ENCODE measurements at regions not wholly inside any gene's neighbourhood (a gene's known extent, or its start where the extent isn't known, plus 50 kb on each side); places are given as distances from the start of the nearest gene placed in this dataset.

GRCh38 chr4:23629421-23629820 is 260.4 kb downstream of the PPARGC1A start:
- no peaks in the 10 kb centered on the region for H3K4me1 ChIP-seq
- no peaks in the 10 kb centered on the region for H3K27me3 ChIP-seq (ENCODE audit: control insufficient read depth, insufficient read depth, low read length)
- H3K4me3 ChIP-seq (ENCODE audit: low read depth, low read length): no peak overlapping the region
- no peak overlapping the region for H2AFZ ChIP-seq
- no peaks in the 10 kb centered on the region for H3K79me2 ChIP-seq
- H3K27ac ChIP-seq: no peak overlapping the region
- no peaks in the 10 kb centered on the region for H3K9me3 ChIP-seq (ENCODE audit: control insufficient read depth, low read length)
- TF ChIP-seq CTCF (IDR thresholded peaks at IDR 0.05): no peak
- no peaks in the 10 kb centered on the region for H3K36me3 ChIP-seq (ENCODE audit: control insufficient read depth, insufficient read depth, low read length)
- H3K9ac ChIP-seq: no peak overlapping the region
- no peak overlapping the region for H3K4me2 ChIP-seq (ENCODE audit: low read length)

- no peak overlapping the region for H2AFZ ChIP-seq
- no peak overlapping the region for H3K4me2 ChIP-seq (ENCODE audit: low read length)
- H3K27ac ChIP-seq: no peak overlapping the region
- H3K36me3 ChIP-seq (ENCODE audit: control insufficient read depth, insufficient read depth, low read length): no peaks in the 10 kb centered on the region
- H3K4me1 ChIP-seq: no peaks in the 10 kb centered on the region
- H3K79me2 ChIP-seq: no peaks in the 10 kb centered on the region
- TF ChIP-seq CTCF (IDR thresholded peaks at IDR 0.05): no peak
- no peaks in the 10 kb centered on the region for H3K9me3 ChIP-seq (ENCODE audit: control insufficient read depth, low read length)
- no peaks in the 10 kb centered on the region for H3K27me3 ChIP-seq (ENCODE audit: control insufficient read depth, insufficient read depth, low read length)
- no peak overlapping the region for H3K4me3 ChIP-seq (ENCODE audit: low read depth, low read length)
- no peak overlapping the region for H3K9ac ChIP-seq
Observed at GRCh38 chr4:23614284-23614892, 275.5 kb downstream of the PPARGC1A start.

GRCh38 chr4:23613782-23614181 is 276.1 kb downstream of the PPARGC1A start:
- Histone ChIP-seq H3K9me3 (ENCODE audit: control insufficient read depth, low read length) (no peaks in the 10 kb centered on the region), H3K4me3 (ENCODE audit: low read depth, low read length) (no peak overlapping the region), H3K27ac (no peak overlapping the region), H3K36me3 (ENCODE audit: control insufficient read depth, insufficient read depth, low read length) (no peaks in the 10 kb centered on the region), H2AFZ (no peak overlapping the region), H3K79me2 (no peaks in the 10 kb centered on the region), H3K27me3 (ENCODE audit: control insufficient read depth, insufficient read depth, low read length) (no peaks in the 10 kb centered on the region), H3K4me2 (ENCODE audit: low read length) (no peak overlapping the region), H3K4me1 (no peaks in the 10 kb centered on the region), H3K9ac (no peak overlapping the region)
- TF ChIP-seq CTCF (IDR thresholded peaks at IDR 0.05): no peak

- no peak for TF ChIP-seq CTCF (IDR thresholded peaks at IDR 0.05)
- no peak overlapping the region for H3K4me3 ChIP-seq (ENCODE audit: low read depth, low read length)
- H3K4me1 ChIP-seq: no peaks in the 10 kb centered on the region
- no peak overlapping the region for H3K4me2 ChIP-seq (ENCODE audit: low read length)
- H3K79me2 ChIP-seq: no peaks in the 10 kb centered on the region
- no peaks in the 10 kb centered on the region for H3K27me3 ChIP-seq (ENCODE audit: control insufficient read depth, insufficient read depth, low read length)
- no peak overlapping the region for H3K27ac ChIP-seq
- H3K36me3 ChIP-seq (ENCODE audit: control insufficient read depth, insufficient read depth, low read length): no peaks in the 10 kb centered on the region
- no peak overlapping the region for H2AFZ ChIP-seq
- no peak overlapping the region for H3K9ac ChIP-seq
- H3K9me3 ChIP-seq (ENCODE audit: control insufficient read depth, low read length): no peaks in the 10 kb centered on the region
Observed at GRCh38 chr4:23602720-23603119, 287.1 kb downstream of the PPARGC1A start.

- H3K79me2 ChIP-seq: no peaks in the 10 kb centered on the region
- no peak overlapping the region for H3K9ac ChIP-seq
- no peak for TF ChIP-seq CTCF (IDR thresholded peaks at IDR 0.05)
- H3K9me3 ChIP-seq (ENCODE audit: control insufficient read depth, low read length): peaks cover 2% of the 10 kb centered on the region
- H3K4me2 ChIP-seq (ENCODE audit: low read length): no peak overlapping the region
- H3K36me3 ChIP-seq (ENCODE audit: control insufficient read depth, insufficient read depth, low read length): no peaks in the 10 kb centered on the region
- H3K27ac ChIP-seq: no peak overlapping the region
- no peaks in the 10 kb centered on the region for H3K27me3 ChIP-seq (ENCODE audit: control insufficient read depth, insufficient read depth, low read length)
- no peak overlapping the region for H2AFZ ChIP-seq
- H3K4me3 ChIP-seq (ENCODE audit: low read depth, low read length): no peak overlapping the region
- no peaks in the 10 kb centered on the region for H3K4me1 ChIP-seq
Observed at GRCh38 chr4:23594125-23594524, 295.7 kb downstream of the PPARGC1A start.
